ENCODE measurements at regions not wholly inside any gene's neighbourhood (a gene's known extent, or its start where the extent isn't known, plus 50 kb on each side); places are given as distances from the start of the nearest gene placed in this dataset.
A peak's percentile ranks its signal among the peaks of the same experiment; 100 is the strongest.

GRCh38 chr9:107548298-107549142, 59.0 kb upstream of the KLF4 start:
- no peak overlapping the region for H2AFZ ChIP-seq (ENCODE audit: low read length)
- in situ Hi-C loops (cut with HindIII; ENCODE audit: extremely low pct_ligation_motif_present, low pct_unique_long_range_greater_than_20kb), result no loop called here
- POLR2A ChIA-PET, result interaction anchor here (1.3 kb wide), 1 partner anchor 203 kb away, joined by 3 read pairs; no protein-coding TSS in a partner anchor
- peak overlapping the region; percentile 23; the same call in 1 of the 2 replicates for H3K4me2 ChIP-seq (ENCODE audit: low read depth, low read length)
- no peak overlapping the region for H3K9ac ChIP-seq (ENCODE audit: insufficient read depth, low read depth, low read length)
- no TSS peak for BruUV-seq (replicated peaks)
- H4K20me1 ChIP-seq (ENCODE audit: insufficient read depth, low read length), result no peaks in the 10 kb centered on the region
- H3K4me3 ChIP-seq (replicated peaks in 1 of 3; ENCODE audit: insufficient read depth in 1 of 3, low read depth in 2 of 3, low read length in 3 of 3), result no peak overlapping the region
- CTCF ChIA-PET (ENCODE audit: low intra/inter-chr PET ratio, low total read pairs), result no interaction called here
- WGBS (ENCODE audit: low lambda C conversion rate), result 35% methylated on average over 10 of the region's 10 CpGs
- H3K27me3 ChIP-seq (ENCODE audit: control insufficient read depth in 1 of 2, insufficient read depth in 2 of 2, low read length in 2 of 2), result peaks cover 0 to 15% of the 10 kb centered on the region in 2 experiments; a peak in 1 of 5 replicates
- DNase-seq (ENCODE audit: low spot score) (peak; percentile 29), ATAC-seq (no peak), FAIRE-seq (no peak)
- no peaks in the 10 kb centered on the region for H3K9me3 ChIP-seq (ENCODE audit: low read length)
- H3K27ac ChIP-seq (ENCODE audit: extremely low read length, insufficient read depth, low read length), result no peak overlapping the region
- TF ChIP-seq HMG20A (CRISPR knock-in tag; IDR thresholded peaks at IDR 0.05; ENCODE audit: borderline replicate concordance), result peak; percentile 40; the same call in 1 of the 2 replicates
- TF ChIP-seq ZNF20 (CRISPR knock-in tag; IDR thresholded peaks at IDR 0.05), result no peak
- peak in 1 of 2 experiments; percentile 98; a peak in 2 of 4 replicates for TF ChIP-seq ATF4 (CRISPR knock-in tag; IDR thresholded peaks at IDR 0.05)
- TF ChIP-seq EP300 (IDR thresholded peaks at IDR 0.05; ENCODE audit: low read depth in 2 of 2, low read length in 2 of 2), result peak in 1 of 2 experiments; percentile 45; a peak in 1 of 4 replicates
- TF ChIP-seq EP300 (CRISPR knock-in tag; IDR thresholded peaks at IDR 0.05; ENCODE audit: borderline replicate concordance), result no peak
- no peak for TF ChIP-seq ZBTB10 (CRISPR knock-in tag; IDR thresholded peaks at IDR 0.05; ENCODE audit: borderline replicate concordance)
- 0 out of 2 replicates have a peak, but pooled peaks have one; percentile 20 for TF ChIP-seq ZNF644 (CRISPR knock-in tag; IDR thresholded peaks at IDR 0.05; ENCODE audit: low read depth)
- TF ChIP-seq MAFG (CRISPR knock-in tag; IDR thresholded peaks at IDR 0.05), result no peak
- TF ChIP-seq GATAD2A (CRISPR knock-in tag; IDR thresholded peaks at IDR 0.05), result peak; percentile 59
- peak; percentile 9; the same call in 1 of the 2 replicates for TF ChIP-seq FOXA3 (CRISPR knock-in tag; IDR thresholded peaks at IDR 0.05)
- no peak for TF ChIP-seq ZNF562 (CRISPR knock-in tag; IDR thresholded peaks at IDR 0.05; ENCODE audit: borderline replicate concordance)
- TF ChIP-seq FOSL2 (CRISPR knock-in tag; IDR thresholded peaks at IDR 0.05), result peak; percentile 53
- TF ChIP-seq MED13 (CRISPR knock-in tag; IDR thresholded peaks at IDR 0.05), result no peak
- peak; percentile 82 for TF ChIP-seq CEBPB (IDR thresholded peaks at IDR 0.05; ENCODE audit: borderline replicate concordance, low read depth, low read length)
- TF ChIP-seq MED1 (CRISPR knock-in tag; IDR thresholded peaks at IDR 0.05), result no peak
- no peak for TF ChIP-seq SOX6 (IDR thresholded peaks at IDR 0.05)
- TF ChIP-seq SOX6 (CRISPR knock-in tag; IDR thresholded peaks at IDR 0.05), result 0 out of 2 replicates have a peak, but pooled peaks have one; percentile 23
- peak; percentile 76 for TF ChIP-seq CEBPG (CRISPR knock-in tag; IDR thresholded peaks at IDR 0.05)
- H3K4me1 ChIP-seq (ENCODE audit: insufficient read depth, low read length), result peaks cover 40% of the 10 kb centered on the region
- H3K79me2 ChIP-seq (ENCODE audit: insufficient read depth, low read length), result no peaks in the 10 kb centered on the region
- no peaks in the 10 kb centered on the region for H3K36me3 ChIP-seq (replicated peaks in 1 of 2; ENCODE audit: control insufficient read depth in 1 of 2, insufficient read depth in 2 of 2, low read length in 2 of 2)
- intact Hi-C loops (cut with micrococcal nuclease; ENCODE audit: unreplicated experiment), result loop anchor here (2.0 kb wide), 1 partner anchor 44 kb away; no protein-coding TSS in a partner anchor

All from HepG2 (cell line).